Left forelimb (tissue), 1 donor: ENCODE measurements at regions not wholly inside any gene's neighbourhood (a gene's known extent, or its start where the extent isn't known, plus 50 kb on each side); places are given as distances from the start of the nearest gene placed in this dataset.

Experiments
- DNase-seq: peaks from one replicate; pipeline ENCODE4 v3.0.0-alpha.2; 2018; ENCODE audit warnings: low spot score

- DNase-seq, result no peak
Observed at GRCh38 chr1:201772178-201772577, 56.8 kb upstream of the IPO9 start.

GRCh38 chr1:201773764-201774163 lies 55.2 kb upstream of the IPO9 start:
- DNase-seq, result no peak

- no peak for DNase-seq
Observed at GRCh38 chr1:201774224-201774982, 54.6 kb upstream of the IPO9 start.

- no peak for DNase-seq
Observed at GRCh38 chr1:201774983-201775344, 54.0 kb upstream of the IPO9 start.

GRCh38 chr1:201775380-201775779 lies 53.6 kb upstream of the IPO9 start:
- DNase-seq, result no peak

GRCh38 chr1:201778279-201779065 lies 50.5 kb upstream of the IPO9 start:
- no peak for DNase-seq
